ENCODE measurements at regions not wholly inside any gene's neighbourhood (a gene's known extent, or its start where the extent isn't known, plus 50 kb on each side); places are given as distances from the start of the nearest gene placed in this dataset.
"Not testable (repeated sequence)": the region's sequence is repeated elsewhere in the genome, so short reads cannot be mapped to it uniquely, and the experiment has no call there.

- DNase-seq (ENCODE audit: low read depth in 2 of 2, low spot score in 1 of 2), result no peak
These were observed 365.4 kb downstream of the ADCYAP1 start for GRCh38 chr18:1270081-1270480.

- no peak for DNase-seq (ENCODE audit: low read depth in 2 of 2, low spot score in 1 of 2)
These were observed 368.8 kb downstream of the ADCYAP1 start for GRCh38 chr18:1273469-1273868.

- no peak for DNase-seq (ENCODE audit: low read depth in 2 of 2, low spot score in 1 of 2)
These were observed 387.5 kb downstream of the ADCYAP1 start for GRCh38 chr18:1292167-1292566.

- DNase-seq (ENCODE audit: low read depth in 2 of 2, low spot score in 1 of 2), result no peak
These were observed 389.6 kb downstream of the ADCYAP1 start for GRCh38 chr18:1294229-1294628.

- DNase-seq (ENCODE audit: low read depth in 2 of 2, low spot score in 1 of 2), result no peak
These were observed 391.6 kb downstream of the ADCYAP1 start for GRCh38 chr18:1296237-1296636.

- no peak for DNase-seq (ENCODE audit: low read depth in 2 of 2, low spot score in 1 of 2)
These were observed 398.2 kb downstream of the ADCYAP1 start for GRCh38 chr18:1302861-1303260.

GRCh38 chr18:1304392-1304992, 399.8 kb downstream of the ADCYAP1 start:
- DNase-seq (ENCODE audit: low read depth in 2 of 2, low spot score in 1 of 2), result no peak

GRCh38 chr18:1306641-1307040, 402.0 kb downstream of the ADCYAP1 start:
- DNase-seq (ENCODE audit: low read depth in 2 of 2, low spot score in 1 of 2), result no peak

GRCh38 chr18:1308686-1309085, 404.0 kb downstream of the ADCYAP1 start:
- DNase-seq (ENCODE audit: low read depth in 2 of 2, low spot score in 1 of 2), result no peak

GRCh38 chr18:1311376-1311775, 406.7 kb downstream of the ADCYAP1 start:
- no peak for DNase-seq (ENCODE audit: low read depth in 2 of 2, low spot score in 1 of 2)

GRCh38 chr18:1335345-1335744, 430.7 kb downstream of the ADCYAP1 start:
- DNase-seq (ENCODE audit: low read depth in 2 of 2, low spot score in 1 of 2), result not testable (repeated sequence)

- no peak for DNase-seq (ENCODE audit: low read depth in 2 of 2, low spot score in 1 of 2)
These were observed 446.3 kb downstream of the ADCYAP1 start for GRCh38 chr18:1350931-1351450.

- DNase-seq (ENCODE audit: low read depth in 2 of 2, low spot score in 1 of 2), result no peak
These were observed 448.4 kb downstream of the ADCYAP1 start for GRCh38 chr18:1353025-1353424.

GRCh38 chr18:1357724-1358123, 453.1 kb downstream of the ADCYAP1 start:
- DNase-seq (ENCODE audit: low read depth in 2 of 2, low spot score in 1 of 2), result no peak

GRCh38 chr18:1361936-1362335, 457.3 kb downstream of the ADCYAP1 start:
- DNase-seq (ENCODE audit: low read depth in 2 of 2, low spot score in 1 of 2), result no peak

- no peak for DNase-seq (ENCODE audit: low read depth in 2 of 2, low spot score in 1 of 2)
These were observed 465.9 kb downstream of the ADCYAP1 start for GRCh38 chr18:1370552-1370951.

GRCh38 chr18:1371724-1372123, 467.1 kb downstream of the ADCYAP1 start:
- DNase-seq (ENCODE audit: low read depth in 2 of 2, low spot score in 1 of 2), result no peak

- DNase-seq (ENCODE audit: low read depth in 2 of 2, low spot score in 1 of 2), result no peak
These were observed 478.8 kb downstream of the ADCYAP1 start for GRCh38 chr18:1383465-1383864.

- DNase-seq (ENCODE audit: low read depth in 2 of 2, low spot score in 1 of 2), result not testable (repeated sequence)
These were observed 483.8 kb downstream of the ADCYAP1 start for GRCh38 chr18:1388468-1388867.

GRCh38 chr18:1392046-1392445, 487.4 kb downstream of the ADCYAP1 start:
- no peak for DNase-seq (ENCODE audit: low read depth in 2 of 2, low spot score in 1 of 2)

GRCh38 chr18:1392865-1393734, 488.4 kb downstream of the ADCYAP1 start:
- no peak for DNase-seq (ENCODE audit: low read depth in 2 of 2, low spot score in 1 of 2)

GRCh38 chr18:1393929-1394328, 489.3 kb downstream of the ADCYAP1 start:
- DNase-seq (ENCODE audit: low read depth in 2 of 2, low spot score in 1 of 2), result no peak

Data from stimulated activated CD8-positive, alpha-beta memory T cell treated with anti-CD3 and anti-CD28 coated beads, Interleukin-4, amount 100 ng/mL, for 1 hour (primary cell).